ENCODE measurements at regions not wholly inside any gene's neighbourhood (a gene's known extent, or its start where the extent isn't known, plus 50 kb on each side); places are given as distances from the start of the nearest gene placed in this dataset.

DNA sequence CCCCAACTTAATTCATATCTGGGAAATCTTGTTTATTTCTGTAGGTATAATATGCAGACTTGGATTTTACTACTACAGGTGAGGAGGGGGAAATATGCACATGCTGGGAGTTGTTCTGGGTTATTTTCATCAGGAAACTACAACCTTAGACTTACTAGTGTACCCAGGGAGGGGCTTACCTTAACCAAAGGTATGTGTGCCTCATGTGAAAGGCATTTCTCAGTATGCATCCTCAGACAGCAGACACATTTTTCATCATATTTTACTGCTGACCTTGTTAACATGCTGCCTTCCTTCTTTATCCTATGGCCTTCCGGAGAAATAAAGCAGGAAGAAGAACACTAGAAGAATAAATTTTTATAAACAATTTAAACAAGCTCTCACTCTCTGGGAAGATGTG lies 214.9 kb downstream of the SPANXN4 start:
- TF ChIP-seq, protein P1, sequence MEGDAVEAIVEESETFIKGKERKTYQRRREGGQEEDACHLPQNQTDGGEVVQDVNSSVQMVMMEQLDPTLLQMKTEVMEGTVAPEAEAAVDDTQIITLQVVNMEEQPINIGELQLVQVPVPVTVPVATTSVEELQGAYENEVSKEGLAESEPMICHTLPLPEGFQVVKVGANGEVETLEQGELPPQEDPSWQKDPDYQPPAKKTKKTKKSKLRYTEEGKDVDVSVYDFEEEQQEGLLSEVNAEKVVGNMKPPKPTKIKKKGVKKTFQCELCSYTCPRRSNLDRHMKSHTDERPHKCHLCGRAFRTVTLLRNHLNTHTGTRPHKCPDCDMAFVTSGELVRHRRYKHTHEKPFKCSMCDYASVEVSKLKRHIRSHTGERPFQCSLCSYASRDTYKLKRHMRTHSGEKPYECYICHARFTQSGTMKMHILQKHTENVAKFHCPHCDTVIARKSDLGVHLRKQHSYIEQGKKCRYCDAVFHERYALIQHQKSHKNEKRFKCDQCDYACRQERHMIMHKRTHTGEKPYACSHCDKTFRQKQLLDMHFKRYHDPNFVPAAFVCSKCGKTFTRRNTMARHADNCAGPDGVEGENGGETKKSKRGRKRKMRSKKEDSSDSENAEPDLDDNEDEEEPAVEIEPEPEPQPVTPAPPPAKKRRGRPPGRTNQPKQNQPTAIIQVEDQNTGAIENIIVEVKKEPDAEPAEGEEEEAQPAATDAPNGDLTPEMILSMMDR (IDR thresholded peaks at IDR 0.05; ENCODE audit: low read depth, low read length, poor library complexity, severe bottlenecking), result no peak
- no peak for TF ChIP-seq EZH2phosphoT487 (IDR thresholded peaks at IDR 0.05; ENCODE audit: borderline replicate concordance, low read length)

Measured in DOHH2 (cell line).